HG02938 (cell line): ENCODE measurements at regions not wholly inside any gene's neighbourhood (a gene's known extent, or its start where the extent isn't known, plus 50 kb on each side); places are given as distances from the start of the nearest gene placed in this dataset.

Experiments
- ATAC-seq: cut with Tn5 transposase; IDR thresholded peaks from one replicate; pipeline ENCODE4 v1.9.1; 2021; ENCODE audit warnings: mild to moderate bottlenecking, moderate library complexity; ENCODE audit not compliant: unreplicated experiment

GRCh38 chr14:98858561-98858960, 413.4 kb downstream of the BCL11B start:
- no peak for ATAC-seq

- no peak for ATAC-seq
Observed at GRCh38 chr14:98859301-98859700, 412.7 kb downstream of the BCL11B start.

GRCh38 chr14:98864211-98864610, 407.8 kb downstream of the BCL11B start:
- ATAC-seq: no peak

GRCh38 chr14:98867146-98867545, 404.9 kb downstream of the BCL11B start:
- no peak for ATAC-seq

- no peak for ATAC-seq
Observed at GRCh38 chr14:98867726-98868125, 404.3 kb downstream of the BCL11B start.

GRCh38 chr14:98868866-98869265, 403.1 kb downstream of the BCL11B start:
- no peak for ATAC-seq

GRCh38 chr14:98871796-98872195, 400.2 kb downstream of the BCL11B start:
- no peak for ATAC-seq

- ATAC-seq: no peak
Observed at GRCh38 chr14:98877065-98877464, 394.9 kb downstream of the BCL11B start.

- ATAC-seq: no peak
Observed at GRCh38 chr14:98878282-98878681, 393.7 kb downstream of the BCL11B start.

- ATAC-seq: no peak
Observed at GRCh38 chr14:98886982-98887381, 385.0 kb downstream of the BCL11B start.

- ATAC-seq: no peak
Observed at GRCh38 chr14:98888281-98888680, 383.7 kb downstream of the BCL11B start.

GRCh38 chr14:98888927-98889835, 382.8 kb downstream of the BCL11B start:
- no peak for ATAC-seq

- no peak for ATAC-seq
Observed at GRCh38 chr14:98889836-98890185, 382.2 kb downstream of the BCL11B start.

- ATAC-seq: no peak
Observed at GRCh38 chr14:98890556-98891340, 381.2 kb downstream of the BCL11B start.

- ATAC-seq: no peak
Observed at GRCh38 chr14:98893675-98894074, 378.3 kb downstream of the BCL11B start.

GRCh38 chr14:98894600-98894999, 377.4 kb downstream of the BCL11B start:
- ATAC-seq: no peak

GRCh38 chr14:98896449-98896848, 375.5 kb downstream of the BCL11B start:
- no peak for ATAC-seq

- no peak for ATAC-seq
Observed at GRCh38 chr14:98897605-98898309, 374.2 kb downstream of the BCL11B start.

GRCh38 chr14:98899441-98899840, 372.6 kb downstream of the BCL11B start:
- ATAC-seq: no peak

GRCh38 chr14:98900236-98900635, 371.8 kb downstream of the BCL11B start:
- no peak for ATAC-seq

- ATAC-seq: no peak
Observed at GRCh38 chr14:98900798-98901197, 371.2 kb downstream of the BCL11B start.
